ENCODE measurements at regions not wholly inside any gene's neighbourhood (a gene's known extent, or its start where the extent isn't known, plus 50 kb on each side); places are given as distances from the start of the nearest gene placed in this dataset.

DNA sequence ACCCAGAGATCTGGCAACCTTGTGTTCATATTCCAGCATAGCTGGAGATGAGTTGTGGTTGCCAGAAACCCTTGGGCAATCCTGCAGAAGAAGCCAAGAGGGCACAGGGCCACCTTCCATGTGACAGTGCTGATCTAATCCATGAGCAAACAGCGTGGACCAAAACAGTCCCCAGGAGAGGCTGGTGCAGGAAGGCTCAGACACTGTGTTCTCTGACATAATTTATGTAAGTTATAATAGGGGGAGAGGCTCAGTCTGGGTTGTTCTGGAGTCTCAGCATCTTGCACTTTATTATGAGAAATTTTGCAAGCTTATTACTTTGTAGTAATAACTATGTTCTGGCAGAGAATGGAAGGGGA is 273.9 kb downstream of the HAPSTR1 start:
- WGBS (ENCODE audit: insufficient coverage), result 70% methylated on average over 1 of the region's 1 CpG
- no peaks in the 10 kb centered on the region for H3K4me1 Mint-ChIP-seq
- Histone ChIP-seq H3K27ac (ENCODE audit: low read length) (no peak overlapping the region), H3K27me3 (ENCODE audit: control insufficient read depth, insufficient read depth, low read length) (no peaks in the 10 kb centered on the region), H3K9me3 (ENCODE audit: control insufficient read depth, insufficient read depth, low read length) (no peaks in the 10 kb centered on the region), H3K36me3 (ENCODE audit: control insufficient read depth, insufficient read depth, low read length) (no peaks in the 10 kb centered on the region), H3K4me1 (ENCODE audit: control insufficient read depth, insufficient read depth, low read length) (no peaks in the 10 kb centered on the region), H3K4me3 (ENCODE audit: low read length) (no peak overlapping the region)
- DNase-seq (no peak), ATAC-seq (no peak)
- H3K27ac Mint-ChIP-seq, result no peak overlapping the region
- H3K27me3 Mint-ChIP-seq (ENCODE audit: low read depth in 2 of 2), result peaks cover 0 to 2% of the 10 kb centered on the region in 2 donors
- no peaks in the 10 kb centered on the region for H3K36me3 Mint-ChIP-seq
- no peak overlapping the region for H3K4me3 Mint-ChIP-seq
- H3K9me3 Mint-ChIP-seq, result peaks cover 0 to 2% of the 10 kb centered on the region in 2 donors
- intact Hi-C loops (cut with micrococcal nuclease), result no loop called here
- TF ChIP-seq, protein P1, sequence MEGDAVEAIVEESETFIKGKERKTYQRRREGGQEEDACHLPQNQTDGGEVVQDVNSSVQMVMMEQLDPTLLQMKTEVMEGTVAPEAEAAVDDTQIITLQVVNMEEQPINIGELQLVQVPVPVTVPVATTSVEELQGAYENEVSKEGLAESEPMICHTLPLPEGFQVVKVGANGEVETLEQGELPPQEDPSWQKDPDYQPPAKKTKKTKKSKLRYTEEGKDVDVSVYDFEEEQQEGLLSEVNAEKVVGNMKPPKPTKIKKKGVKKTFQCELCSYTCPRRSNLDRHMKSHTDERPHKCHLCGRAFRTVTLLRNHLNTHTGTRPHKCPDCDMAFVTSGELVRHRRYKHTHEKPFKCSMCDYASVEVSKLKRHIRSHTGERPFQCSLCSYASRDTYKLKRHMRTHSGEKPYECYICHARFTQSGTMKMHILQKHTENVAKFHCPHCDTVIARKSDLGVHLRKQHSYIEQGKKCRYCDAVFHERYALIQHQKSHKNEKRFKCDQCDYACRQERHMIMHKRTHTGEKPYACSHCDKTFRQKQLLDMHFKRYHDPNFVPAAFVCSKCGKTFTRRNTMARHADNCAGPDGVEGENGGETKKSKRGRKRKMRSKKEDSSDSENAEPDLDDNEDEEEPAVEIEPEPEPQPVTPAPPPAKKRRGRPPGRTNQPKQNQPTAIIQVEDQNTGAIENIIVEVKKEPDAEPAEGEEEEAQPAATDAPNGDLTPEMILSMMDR (IDR thresholded peaks at IDR 0.05), result no peak

DNA sequence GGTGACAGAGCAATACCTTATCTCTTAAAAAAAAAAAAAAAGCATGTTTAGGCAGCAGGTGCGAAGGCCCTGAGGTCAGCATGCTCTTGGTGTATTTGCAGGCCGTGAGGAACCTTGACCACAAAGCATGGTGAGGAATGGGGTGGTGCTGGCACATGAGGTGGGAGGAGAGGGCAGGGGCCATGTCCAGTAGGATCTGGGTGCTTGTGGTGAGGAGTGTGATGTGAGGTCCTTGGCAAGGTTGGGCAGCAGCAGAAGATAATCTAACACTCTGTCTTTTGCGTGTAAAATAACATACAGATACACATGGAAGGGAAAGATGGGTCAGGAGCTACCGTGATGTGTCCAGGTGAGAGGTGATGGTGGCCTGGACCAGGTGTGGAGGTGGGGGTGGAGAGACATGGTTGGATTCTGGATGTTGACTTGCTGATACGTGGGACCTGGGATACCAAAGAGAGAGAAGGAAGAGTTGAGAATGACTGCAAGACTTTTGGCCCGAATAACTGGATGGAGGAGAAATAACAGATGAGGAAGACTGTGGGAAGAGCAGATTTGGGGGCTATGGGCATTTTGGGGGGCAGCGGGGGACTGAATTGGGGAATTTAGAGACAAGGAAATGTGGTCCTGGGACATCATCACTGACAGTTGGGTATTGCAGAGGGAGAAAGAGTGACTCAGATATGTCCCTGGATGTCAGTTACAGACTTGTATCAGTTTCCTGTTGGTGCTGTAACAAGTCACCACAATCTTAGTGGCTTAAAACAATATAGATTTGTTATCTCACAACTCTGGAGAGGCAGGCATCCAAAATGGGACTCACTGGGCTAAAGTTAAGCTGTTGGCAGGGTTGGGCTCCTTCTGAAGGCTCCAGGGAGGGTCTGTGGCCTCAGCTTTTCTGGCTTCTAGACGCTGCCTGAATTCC is 274.9 kb downstream of the HAPSTR1 start:
- Histone ChIP-seq H3K36me3 (ENCODE audit: control insufficient read depth, insufficient read depth, low read length) (no peaks in the 10 kb centered on the region), H3K27ac (ENCODE audit: low read length) (no peak overlapping the region), H3K4me1 (ENCODE audit: control insufficient read depth, insufficient read depth, low read length) (no peaks in the 10 kb centered on the region), H3K4me3 (ENCODE audit: low read length) (no peak overlapping the region), H3K27me3 (ENCODE audit: control insufficient read depth, insufficient read depth, low read length) (no peaks in the 10 kb centered on the region), H3K9me3 (ENCODE audit: control insufficient read depth, insufficient read depth, low read length) (no peaks in the 10 kb centered on the region)
- TF ChIP-seq, protein P1 (IDR thresholded peaks at IDR 0.05), result no peak
- intact Hi-C loops (cut with micrococcal nuclease), result no loop called here
- DNase-seq (no peak), ATAC-seq (no peak)
- no peaks in the 10 kb centered on the region for H3K36me3 Mint-ChIP-seq
- no peak overlapping the region for H3K27ac Mint-ChIP-seq
- 85% methylated on average over 8 of the region's 8 CpGs for WGBS (ENCODE audit: insufficient coverage)
- no peaks in the 10 kb centered on the region for H3K4me1 Mint-ChIP-seq
- peaks cover 0 to 6% of the 10 kb centered on the region in 2 donors for H3K9me3 Mint-ChIP-seq
- H3K4me3 Mint-ChIP-seq, result no peak overlapping the region
- peaks cover 0 to 2% of the 10 kb centered on the region in 2 donors for H3K27me3 Mint-ChIP-seq (ENCODE audit: low read depth in 2 of 2)

DNA sequence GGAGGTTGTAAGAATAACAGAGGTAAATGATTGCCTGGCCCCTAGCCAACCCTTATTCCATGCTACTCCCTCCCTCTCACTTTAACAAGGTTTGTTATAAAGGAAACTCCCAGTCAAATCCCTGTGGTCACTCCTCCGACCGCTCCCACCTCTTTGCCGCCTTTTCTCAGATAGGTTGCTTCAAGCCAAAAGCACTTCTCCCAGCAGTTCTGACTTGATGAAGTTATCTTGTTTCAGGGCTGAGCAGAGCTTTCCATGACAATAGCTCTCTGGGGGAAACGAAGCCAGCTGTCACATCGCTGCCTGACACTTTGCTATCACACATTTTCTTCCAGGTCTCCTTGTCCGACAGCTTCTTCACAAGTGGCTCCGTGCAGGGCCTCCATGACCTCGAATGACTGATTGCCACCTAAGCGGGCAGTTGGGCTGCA is 278.6 kb downstream of the HAPSTR1 start:
- intact Hi-C loops (cut with micrococcal nuclease), result no loop called here
- Mint-ChIP-seq H3K9me3 (peaks cover 0 to 4% of the 10 kb centered on the region in 2 donors), H3K4me3 (no peak overlapping the region), H3K4me1 (no peaks in the 10 kb centered on the region), H3K27me3 (ENCODE audit: low read depth in 2 of 2) (peaks cover 0 to 2% of the 10 kb centered on the region in 2 donors), H3K36me3 (no peaks in the 10 kb centered on the region), H3K27ac (no peak overlapping the region)
- 81% methylated on average over 9 of the region's 9 CpGs for WGBS (ENCODE audit: insufficient coverage)
- TF ChIP-seq, protein P1 (IDR thresholded peaks at IDR 0.05), result no peak
- no peaks in the 10 kb centered on the region for H3K36me3 ChIP-seq (ENCODE audit: control insufficient read depth, insufficient read depth, low read length)
- ATAC-seq (no peak), DNase-seq (no peak)
- H3K27ac ChIP-seq (ENCODE audit: low read length), result no peak overlapping the region
- H3K9me3 ChIP-seq (ENCODE audit: control insufficient read depth, insufficient read depth, low read length), result no peaks in the 10 kb centered on the region
- H3K4me1 ChIP-seq (ENCODE audit: control insufficient read depth, insufficient read depth, low read length), result no peaks in the 10 kb centered on the region
- no peaks in the 10 kb centered on the region for H3K27me3 ChIP-seq (ENCODE audit: control insufficient read depth, insufficient read depth, low read length)
- H3K4me3 ChIP-seq (ENCODE audit: low read length), result no peak overlapping the region
